ENCODE measurements at regions not wholly inside any gene's neighbourhood (a gene's known extent, or its start where the extent isn't known, plus 50 kb on each side); places are given as distances from the start of the nearest gene placed in this dataset.

DNA sequence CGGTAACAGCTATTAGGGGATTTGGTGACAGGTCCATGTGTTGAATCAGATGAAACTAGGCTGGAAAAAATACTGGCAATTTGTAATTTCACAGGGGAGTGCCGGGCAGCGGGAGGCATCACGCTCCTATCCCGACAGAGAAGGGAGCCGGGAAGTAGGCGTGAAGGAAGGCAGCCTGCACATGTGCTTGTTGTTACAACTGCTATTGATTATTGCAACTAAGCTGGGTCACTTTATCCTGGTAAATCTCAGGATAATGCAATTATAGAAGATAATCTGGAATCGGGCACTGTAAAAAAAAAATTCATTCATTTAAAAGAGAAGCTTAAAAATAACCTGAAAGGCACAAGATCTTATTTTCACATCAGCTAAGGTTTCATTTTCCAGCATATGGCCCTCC is 180.6 kb downstream of the FOXL1 start:
- no peak overlapping the region for H3K9ac ChIP-seq (ENCODE audit: low read depth, low read length)
- no peaks in the 10 kb centered on the region; the same call in 1 of the 2 replicates for H4K20me1 ChIP-seq (ENCODE audit: insufficient read depth, low read length)
- H3K4me2 ChIP-seq (ENCODE audit: insufficient read depth, low read length) = no peak overlapping the region
- peaks cover 6% of the 10 kb centered on the region for H3K27me3 ChIP-seq (ENCODE audit: insufficient read depth, low read length, poor library complexity)
- DNase-seq = no peak
- H3K9me3 ChIP-seq (ENCODE audit: insufficient read depth, low read length, severe bottlenecking) = no peaks in the 10 kb centered on the region
- no peaks in the 10 kb centered on the region for H3K4me1 ChIP-seq (ENCODE audit: insufficient read depth, low read length)
- H2AFZ ChIP-seq (ENCODE audit: low read depth, low read length) = no peak overlapping the region
- no peak overlapping the region for H3K27ac ChIP-seq (ENCODE audit: low read length)
- H3K4me3 ChIP-seq (ENCODE audit: low read depth in 1 of 2, low read length in 2 of 2) = no peak overlapping the region
- no peaks in the 10 kb centered on the region for H3K36me3 ChIP-seq (ENCODE audit: insufficient read depth, low read length)
- ATAC-seq (ENCODE audit: insufficient read depth, low read depth) = no peak
- TF ChIP-seq, protein P1, sequence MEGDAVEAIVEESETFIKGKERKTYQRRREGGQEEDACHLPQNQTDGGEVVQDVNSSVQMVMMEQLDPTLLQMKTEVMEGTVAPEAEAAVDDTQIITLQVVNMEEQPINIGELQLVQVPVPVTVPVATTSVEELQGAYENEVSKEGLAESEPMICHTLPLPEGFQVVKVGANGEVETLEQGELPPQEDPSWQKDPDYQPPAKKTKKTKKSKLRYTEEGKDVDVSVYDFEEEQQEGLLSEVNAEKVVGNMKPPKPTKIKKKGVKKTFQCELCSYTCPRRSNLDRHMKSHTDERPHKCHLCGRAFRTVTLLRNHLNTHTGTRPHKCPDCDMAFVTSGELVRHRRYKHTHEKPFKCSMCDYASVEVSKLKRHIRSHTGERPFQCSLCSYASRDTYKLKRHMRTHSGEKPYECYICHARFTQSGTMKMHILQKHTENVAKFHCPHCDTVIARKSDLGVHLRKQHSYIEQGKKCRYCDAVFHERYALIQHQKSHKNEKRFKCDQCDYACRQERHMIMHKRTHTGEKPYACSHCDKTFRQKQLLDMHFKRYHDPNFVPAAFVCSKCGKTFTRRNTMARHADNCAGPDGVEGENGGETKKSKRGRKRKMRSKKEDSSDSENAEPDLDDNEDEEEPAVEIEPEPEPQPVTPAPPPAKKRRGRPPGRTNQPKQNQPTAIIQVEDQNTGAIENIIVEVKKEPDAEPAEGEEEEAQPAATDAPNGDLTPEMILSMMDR (IDR thresholded peaks at IDR 0.05; ENCODE audit: borderline replicate concordance, extremely low read depth, low read length, poor library complexity, severe bottlenecking) = no peak
- no peak for TF ChIP-seq EZH2 (IDR thresholded peaks at IDR 0.05; ENCODE audit: borderline replicate concordance, low read depth, low read length, severe bottlenecking)
- no peaks in the 10 kb centered on the region for H3K79me2 ChIP-seq (ENCODE audit: insufficient read depth, low read length)

DNA sequence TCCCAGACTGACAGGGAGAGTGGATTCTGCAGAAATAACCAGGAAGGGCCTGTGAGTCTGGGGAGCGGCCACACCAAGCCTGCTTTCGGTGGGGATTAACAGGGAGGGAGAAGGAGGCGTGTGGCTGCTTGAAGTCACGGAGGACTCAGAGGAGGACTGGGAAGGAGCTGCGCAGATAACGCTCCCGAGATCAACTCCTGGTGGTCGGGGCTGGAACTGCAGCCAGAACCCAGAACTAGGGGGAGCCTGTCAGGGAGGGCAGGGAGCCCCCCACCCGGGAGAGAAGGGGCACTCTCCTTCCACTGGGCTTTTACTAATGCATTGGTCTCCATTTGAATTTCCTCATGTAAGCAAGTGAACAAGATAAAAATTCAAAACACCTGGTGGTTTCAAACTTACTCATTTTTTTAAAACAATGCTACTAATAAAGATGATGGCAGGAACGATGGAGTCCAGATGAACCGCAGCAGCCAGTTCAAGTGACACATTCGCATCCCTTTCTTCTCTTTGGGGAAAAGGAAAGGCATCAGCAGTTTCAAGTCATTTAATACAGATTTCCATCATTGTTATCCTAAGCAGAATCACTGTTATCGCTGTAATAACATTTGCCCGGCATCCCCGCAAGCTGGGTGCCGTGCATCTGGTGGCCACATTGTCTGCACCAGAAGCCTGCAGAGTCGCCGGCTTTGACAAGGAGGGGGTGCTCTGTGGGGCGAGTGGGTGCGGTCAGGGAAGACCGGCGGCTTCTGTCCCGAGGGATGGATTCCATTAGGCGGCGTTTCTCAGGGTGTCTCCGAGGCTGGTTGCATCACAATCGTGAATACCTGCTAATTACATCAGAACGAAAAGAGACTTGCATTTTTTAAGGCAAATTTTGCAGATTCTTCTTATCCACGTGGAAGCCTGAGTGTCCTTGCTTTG is 183.0 kb downstream of the FOXL1 start:
- Histone ChIP-seq H2AFZ (ENCODE audit: low read depth, low read length) (0 out of 2 replicates have a peak overlapping the region, but pooled peaks have one; percentile 16), H3K4me3 (ENCODE audit: low read depth in 1 of 2, low read length in 2 of 2) (no peak overlapping the region), H4K20me1 (ENCODE audit: insufficient read depth, low read length) (no peaks in the 10 kb centered on the region; the same call in 1 of the 2 replicates), H3K27ac (ENCODE audit: low read length) (no peak overlapping the region), H3K4me2 (ENCODE audit: insufficient read depth, low read length) (no peak overlapping the region), H3K36me3 (ENCODE audit: insufficient read depth, low read length) (no peaks in the 10 kb centered on the region), H3K4me1 (ENCODE audit: insufficient read depth, low read length) (no peaks in the 10 kb centered on the region), H3K79me2 (ENCODE audit: insufficient read depth, low read length) (no peaks in the 10 kb centered on the region), H3K27me3 (ENCODE audit: insufficient read depth, low read length, poor library complexity) (peaks cover 10% of the 10 kb centered on the region), H3K9me3 (ENCODE audit: insufficient read depth, low read length, severe bottlenecking) (no peaks in the 10 kb centered on the region), H3K9ac (ENCODE audit: low read depth, low read length) (no peak overlapping the region)
- peak; percentile 66; the same call in 1 of the 3 replicates for ATAC-seq (ENCODE audit: insufficient read depth, low read depth)
- DNase-seq = peak; percentile 48
- TF ChIP-seq, protein P1 (IDR thresholded peaks at IDR 0.05; ENCODE audit: borderline replicate concordance, extremely low read depth, low read length, poor library complexity, severe bottlenecking) = peak; percentile 75
- no peak for TF ChIP-seq EZH2 (IDR thresholded peaks at IDR 0.05; ENCODE audit: borderline replicate concordance, low read depth, low read length, severe bottlenecking)

DNA sequence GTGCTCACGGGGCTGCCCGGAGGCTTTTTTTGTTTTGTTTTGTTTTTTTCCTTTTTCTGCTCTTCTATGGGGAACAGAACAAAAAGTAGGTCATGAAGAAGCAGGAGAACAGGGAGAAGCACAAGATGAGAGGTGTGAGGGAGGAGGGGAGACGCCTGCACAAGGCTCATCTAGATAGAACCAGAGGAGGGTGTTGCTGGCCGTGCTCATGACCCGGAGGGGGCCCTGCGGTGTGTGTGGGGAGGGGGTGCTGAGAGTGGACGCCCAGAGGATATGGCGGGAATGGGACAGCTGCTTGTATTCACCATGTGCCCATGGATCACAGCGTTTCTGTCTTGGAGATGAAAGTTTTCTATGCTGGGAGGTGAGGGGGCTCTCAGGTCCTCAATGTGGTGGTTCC is 183.7 kb downstream of the FOXL1 start:
- DNase-seq (no peak), ATAC-seq (ENCODE audit: insufficient read depth, low read depth) (no peak)
- Histone ChIP-seq H3K79me2 (ENCODE audit: insufficient read depth, low read length) (no peaks in the 10 kb centered on the region), H3K9ac (ENCODE audit: low read depth, low read length) (no peak overlapping the region), H2AFZ (ENCODE audit: low read depth, low read length) (no peak overlapping the region), H3K9me3 (ENCODE audit: insufficient read depth, low read length, severe bottlenecking) (no peaks in the 10 kb centered on the region), H3K4me3 (ENCODE audit: low read depth in 1 of 2, low read length in 2 of 2) (no peak overlapping the region), H3K36me3 (ENCODE audit: insufficient read depth, low read length) (no peaks in the 10 kb centered on the region), H3K4me2 (ENCODE audit: insufficient read depth, low read length) (no peak overlapping the region), H3K4me1 (ENCODE audit: insufficient read depth, low read length) (no peaks in the 10 kb centered on the region), H4K20me1 (ENCODE audit: insufficient read depth, low read length) (no peaks in the 10 kb centered on the region; the same call in 1 of the 2 replicates), H3K27me3 (ENCODE audit: insufficient read depth, low read length, poor library complexity) (peaks cover 9% of the 10 kb centered on the region), H3K27ac (ENCODE audit: low read length) (no peak overlapping the region)
- no peak for TF ChIP-seq EZH2 (IDR thresholded peaks at IDR 0.05; ENCODE audit: borderline replicate concordance, low read depth, low read length, severe bottlenecking)
- TF ChIP-seq, protein P1 (IDR thresholded peaks at IDR 0.05; ENCODE audit: borderline replicate concordance, extremely low read depth, low read length, poor library complexity, severe bottlenecking) = no peak
